ENCODE measurements at regions not wholly inside any gene's neighbourhood (a gene's known extent, or its start where the extent isn't known, plus 50 kb on each side); places are given as distances from the start of the nearest gene placed in this dataset.

DNA sequence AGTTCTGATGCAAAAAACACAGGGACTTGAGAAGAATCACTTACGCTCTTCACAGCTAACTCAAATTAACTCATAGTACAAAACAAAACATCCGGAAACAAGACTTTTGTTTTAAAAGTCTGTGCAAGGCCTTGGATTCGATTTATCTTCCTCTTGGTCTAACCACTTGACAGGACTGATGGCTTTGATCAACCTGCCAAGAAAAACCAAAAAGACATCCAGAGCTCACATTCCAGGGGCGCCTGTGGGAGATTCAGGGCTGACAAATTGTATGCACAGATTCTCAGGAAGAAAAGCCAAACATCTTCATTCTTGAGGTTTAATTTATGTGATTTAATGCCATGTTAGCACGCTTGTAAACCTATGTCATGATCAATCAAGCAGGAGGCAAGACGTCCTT is 129.1 kb upstream of the TMCC3 start:
- no peak for ATAC-seq

GRCh38 chr12:94777936-94778335 is 127.6 kb upstream of the TMCC3 start:
- no peak for ATAC-seq

- ATAC-seq, result no peak
These were observed 125.4 kb upstream of the TMCC3 start for GRCh38 chr12:94775710-94776109.

GRCh38 chr12:94771741-94772140 is 121.4 kb upstream of the TMCC3 start:
- no peak for ATAC-seq

DNA sequence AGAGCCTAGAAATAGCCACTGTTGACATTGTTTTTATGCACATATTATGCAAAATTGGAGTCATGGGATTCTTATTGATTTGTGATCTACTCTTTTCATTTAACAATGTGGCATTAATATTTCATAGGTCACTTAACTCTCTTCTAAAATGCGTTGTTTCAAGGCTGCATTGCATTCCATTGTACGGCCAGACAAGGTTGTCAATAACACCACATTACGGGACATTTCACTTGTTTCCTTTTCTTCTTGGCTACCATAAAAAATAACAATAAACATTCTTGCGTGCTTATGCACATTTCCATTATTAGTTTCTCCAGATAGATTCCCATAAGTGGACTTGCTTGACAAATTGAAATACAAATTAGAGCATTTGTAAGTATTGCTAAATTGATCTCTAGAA is 120.8 kb upstream of the TMCC3 start:
- no peak for ATAC-seq

- no peak for ATAC-seq
These were observed 120.4 kb upstream of the TMCC3 start for GRCh38 chr12:94770791-94771190.

GRCh38 chr12:94769776-94770759 is 119.7 kb upstream of the TMCC3 start:
- no peak for ATAC-seq

GRCh38 chr12:94769047-94769420 is 118.7 kb upstream of the TMCC3 start:
- ATAC-seq, result no peak

- no peak for ATAC-seq
These were observed 118.2 kb upstream of the TMCC3 start for GRCh38 chr12:94768398-94769046.

DNA sequence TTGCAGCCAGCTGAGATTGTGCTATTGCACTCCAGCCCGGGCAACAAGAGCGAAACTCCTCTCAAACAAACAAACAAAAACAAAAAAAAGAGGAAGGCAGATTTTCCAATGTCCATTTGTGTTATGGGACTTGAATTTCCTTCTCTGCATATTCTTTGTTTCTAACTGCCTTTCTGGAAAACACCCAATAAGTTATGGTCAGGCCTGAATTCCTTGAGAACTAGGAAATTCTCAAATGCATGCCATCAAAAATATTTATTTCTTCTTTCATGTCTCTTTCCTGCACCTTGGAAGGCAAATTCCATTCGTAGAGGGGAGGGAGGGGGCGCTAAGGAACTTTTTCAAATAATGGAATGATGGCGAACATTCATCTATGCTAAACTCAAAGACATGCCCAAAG is 117.6 kb upstream of the TMCC3 start:
- no peak for ATAC-seq

- ATAC-seq, result no peak
These were observed 116.0 kb upstream of the TMCC3 start for GRCh38 chr12:94766397-94766796.

DNA sequence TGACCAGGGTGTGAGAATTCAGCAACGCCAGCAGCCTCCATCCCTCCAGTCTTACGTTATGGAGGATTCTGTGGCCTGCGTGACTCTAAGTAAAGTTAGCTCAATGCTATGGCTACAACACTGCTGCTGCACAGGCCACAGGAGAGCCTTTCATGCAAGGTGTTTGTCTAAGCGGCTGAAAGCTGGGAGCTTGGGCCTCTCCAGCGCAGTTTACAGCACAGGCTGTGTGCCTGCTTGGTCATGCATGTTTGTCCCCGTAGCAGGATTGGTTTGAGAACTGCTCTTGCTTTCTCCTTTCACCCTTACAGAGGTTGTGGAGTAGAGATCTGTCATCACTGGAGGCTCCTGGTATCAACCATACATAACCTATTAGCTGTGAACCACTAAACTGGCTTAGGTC is 113.1 kb upstream of the TMCC3 start:
- ATAC-seq, result no peak

DNA sequence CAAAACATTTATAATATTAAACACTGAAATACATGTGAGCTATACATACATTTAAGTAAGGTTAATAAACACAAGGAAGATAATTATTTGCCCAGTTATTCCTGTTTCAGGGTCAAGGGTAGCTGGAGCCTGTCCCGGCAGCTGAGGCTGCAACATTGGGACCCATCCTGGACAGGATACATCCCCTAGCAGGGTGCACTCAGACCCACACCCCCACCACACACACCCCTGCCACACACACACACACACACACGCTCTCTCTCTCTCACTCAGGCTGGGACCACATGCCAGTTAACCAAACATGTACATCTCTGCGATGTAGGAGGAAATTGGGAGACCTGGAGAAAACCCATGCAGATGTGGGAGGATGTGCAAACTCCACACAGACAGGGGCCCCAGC is 112.6 kb upstream of the TMCC3 start:
- no peak for ATAC-seq

GRCh38 chr12:94762259-94762942 is 112.0 kb upstream of the TMCC3 start:
- ATAC-seq, result peak; percentile 44

- ATAC-seq, result peak; percentile 93
These were observed 111.2 kb upstream of the TMCC3 start for GRCh38 chr12:94761559-94761958.

- ATAC-seq, result no peak
These were observed 110.4 kb upstream of the TMCC3 start for GRCh38 chr12:94760786-94761185.

GRCh38 chr12:94756789-94757188 is 106.4 kb upstream of the TMCC3 start:
- no peak for ATAC-seq

DNA sequence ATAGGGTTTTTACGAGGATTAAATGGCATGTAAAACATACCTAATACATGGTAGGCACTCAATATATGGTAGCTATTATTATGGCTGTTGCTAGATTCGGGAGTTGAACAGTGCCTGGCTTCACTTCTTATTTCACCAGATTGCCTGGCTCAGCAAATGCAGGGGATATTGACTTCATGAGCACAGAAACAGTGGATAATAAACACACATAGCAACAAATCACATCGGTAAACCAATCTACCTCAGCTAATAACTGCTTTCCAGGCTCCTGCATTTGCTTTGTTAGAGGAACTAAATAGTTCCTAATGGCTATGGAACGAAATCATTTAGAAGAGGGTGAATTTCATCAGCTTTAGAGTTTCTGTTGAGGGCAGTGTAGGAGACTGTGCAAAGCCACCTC is 105.2 kb upstream of the TMCC3 start:
- ATAC-seq, result no peak

- ATAC-seq, result no peak
These were observed 104.3 kb upstream of the TMCC3 start for GRCh38 chr12:94754653-94755052.

DNA sequence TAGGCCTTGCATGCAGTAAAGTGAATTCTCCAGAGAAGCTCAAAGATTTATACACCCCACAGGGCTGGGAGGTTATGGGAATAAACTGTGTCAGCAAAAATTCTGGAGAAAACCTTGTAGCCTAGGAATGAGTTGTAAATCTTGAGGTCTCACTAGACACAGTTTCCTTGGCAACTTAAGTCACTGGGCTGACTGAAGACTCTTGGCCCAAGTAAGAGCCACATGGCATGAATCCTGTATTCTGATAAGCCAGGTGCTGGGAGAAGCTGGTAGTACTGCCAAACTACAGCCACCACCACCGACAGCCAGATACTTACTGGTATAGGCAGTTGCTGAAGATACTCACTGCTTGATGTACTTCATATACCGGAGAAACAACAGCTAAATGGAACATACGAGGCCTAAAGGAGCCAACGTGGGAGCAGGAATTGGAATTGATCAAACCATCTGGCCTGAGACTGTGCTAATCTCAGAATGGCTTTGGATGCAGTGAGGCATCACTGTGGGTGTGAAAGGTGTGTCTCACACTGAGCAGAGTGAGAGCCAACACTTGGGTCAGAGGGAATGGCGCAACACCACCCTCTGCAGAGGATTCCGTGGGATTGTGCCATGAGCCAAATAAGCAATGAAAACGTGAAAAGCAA is 102.8 kb upstream of the TMCC3 start:
- ATAC-seq, result peak; percentile 93

DNA sequence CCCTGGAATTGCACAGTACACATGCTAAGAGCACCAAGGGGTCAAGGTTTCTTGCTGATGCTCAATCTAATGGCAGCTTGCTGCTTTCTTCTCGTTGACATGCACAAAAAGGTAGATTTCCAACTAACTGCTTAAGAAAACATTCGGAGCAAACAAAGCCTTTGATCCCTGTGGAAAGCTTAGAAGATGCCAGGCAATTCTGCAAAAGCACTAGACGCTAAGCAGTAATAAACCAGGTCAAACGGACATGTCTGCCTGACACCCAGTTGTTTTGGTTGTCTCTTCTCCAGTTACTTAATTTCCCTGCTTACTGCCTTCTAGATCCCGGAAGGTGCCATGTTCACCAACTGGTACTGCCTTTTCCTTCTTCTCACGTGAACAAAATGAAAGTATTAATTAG is 100.5 kb upstream of the TMCC3 start:
- no peak for ATAC-seq

DNA sequence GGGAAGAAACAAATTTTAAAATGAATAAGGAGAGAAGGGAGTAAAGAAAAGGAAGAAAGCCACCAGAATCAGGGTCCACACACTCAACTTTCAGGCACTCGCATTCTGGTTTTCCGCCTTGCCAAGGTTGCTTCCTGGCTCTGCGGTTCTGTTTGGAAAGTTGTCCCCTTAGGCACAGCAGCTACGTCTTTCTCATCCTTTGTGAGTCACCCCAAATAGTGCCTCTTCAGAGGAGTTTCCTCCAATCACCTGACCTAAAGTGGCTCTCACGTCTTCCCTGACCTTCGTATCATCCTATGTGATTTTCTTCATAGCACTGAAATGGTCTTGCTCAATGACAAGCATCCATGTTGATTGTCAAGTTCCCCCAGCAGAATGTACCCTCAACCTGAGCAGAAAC is 99.5 kb upstream of the TMCC3 start:
- no peak for ATAC-seq

- ATAC-seq, result no peak
These were observed 99.1 kb upstream of the TMCC3 start for GRCh38 chr12:94749455-94749854.

Measured in esophagus mucosa (tissue), 1 donor.